GM12891 (cell line): ENCODE measurements at regions not wholly inside any gene's neighbourhood (a gene's known extent, or its start where the extent isn't known, plus 50 kb on each side); places are given as distances from the start of the nearest gene placed in this dataset.

Experiments used
- POLR2A ChIP-seq: IDR thresholded peaks from 2 replicates; pipeline ENCODE4 v1.6.1; 2011; ENCODE audit warnings: low read depth, low read length, control low read depth
- POLR2AphosphoS5 ChIP-seq: IDR thresholded peaks from 2 replicates; pipeline ENCODE4 v1.6.1; 2011; ENCODE audit warnings: low read depth, low read length, control low read depth
- SPI1 ChIP-seq: IDR thresholded peaks from 2 replicates; pipeline ENCODE4 v1.6.1; 2011; ENCODE audit warnings: low read depth, low read length, control low read depth
- TAF1 ChIP-seq: IDR thresholded peaks from 2 replicates; pipeline ENCODE4 v1.6.1; 2011; ENCODE audit warnings: low read depth, low read length, control low read depth

DNA sequence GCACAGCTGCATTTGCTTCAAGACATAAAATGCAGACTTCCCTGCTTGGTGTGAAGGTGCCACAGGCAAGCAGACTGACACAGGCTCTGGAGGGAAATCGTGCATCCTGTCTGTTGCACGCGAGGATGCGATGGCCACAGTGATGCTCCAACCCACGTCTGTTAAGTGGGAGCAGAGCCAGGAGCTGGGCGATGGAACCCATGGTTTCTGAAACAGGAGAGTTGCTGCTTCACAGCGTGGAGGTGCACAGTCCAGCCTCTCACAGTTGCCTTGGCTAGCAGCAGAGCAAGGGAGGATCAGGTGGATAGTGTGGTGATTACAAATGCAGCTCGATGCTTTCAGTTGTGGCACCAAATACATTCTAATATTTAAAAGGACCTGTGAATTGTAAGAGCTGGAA is 108.8 kb downstream of the TENT4A start:
- TF ChIP-seq TAF1 (no peak), POLR2A (no peak), POLR2AphosphoS5 (no peak), SPI1 (no peak)
